B cell (primary cell): ENCODE measurements at regions not wholly inside any gene's neighbourhood (a gene's known extent, or its start where the extent isn't known, plus 50 kb on each side); places are given as distances from the start of the nearest gene placed in this dataset.

ENCODE experiments used
- EZH2 ChIP-seq: IDR thresholded peaks from 2 replicates; pipeline ENCODE4 v1.6.1; 2012; ENCODE audit warnings: borderline replicate concordance, low read depth, mild to moderate bottlenecking, moderate library complexity, low read length; ENCODE audit not compliant: insufficient read depth, poor library complexity, severe bottlenecking
- TF ChIP-seq, protein P1 (sequence below): fragments of 200-600 bp; IDR thresholded peaks from one replicate; pipeline ENCODE4 v1.8.0; 2022; ENCODE audit warnings: antibody characterized with exemption, mild to moderate bottlenecking

DNA sequence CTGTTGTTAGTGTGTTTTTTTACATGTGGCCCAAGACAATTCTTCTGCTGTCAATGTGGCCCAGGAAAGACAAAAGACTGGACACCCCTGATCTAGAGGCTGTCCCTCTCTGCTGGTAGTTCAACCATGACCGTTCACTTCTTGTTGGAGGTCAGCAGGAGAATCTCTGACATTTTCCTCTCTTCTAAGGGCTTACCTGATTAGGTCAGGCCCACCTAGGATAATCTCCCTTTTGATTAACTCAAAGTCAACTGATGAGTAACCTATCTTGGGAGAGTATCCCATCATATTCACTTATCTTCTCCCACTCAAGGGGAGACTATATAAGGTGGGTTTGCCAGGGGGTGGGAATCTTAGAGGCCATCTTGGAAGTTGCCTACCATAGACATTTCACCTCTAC lies 135.2 kb downstream of the BUB3 start:
- TF ChIP-seq, protein P1, sequence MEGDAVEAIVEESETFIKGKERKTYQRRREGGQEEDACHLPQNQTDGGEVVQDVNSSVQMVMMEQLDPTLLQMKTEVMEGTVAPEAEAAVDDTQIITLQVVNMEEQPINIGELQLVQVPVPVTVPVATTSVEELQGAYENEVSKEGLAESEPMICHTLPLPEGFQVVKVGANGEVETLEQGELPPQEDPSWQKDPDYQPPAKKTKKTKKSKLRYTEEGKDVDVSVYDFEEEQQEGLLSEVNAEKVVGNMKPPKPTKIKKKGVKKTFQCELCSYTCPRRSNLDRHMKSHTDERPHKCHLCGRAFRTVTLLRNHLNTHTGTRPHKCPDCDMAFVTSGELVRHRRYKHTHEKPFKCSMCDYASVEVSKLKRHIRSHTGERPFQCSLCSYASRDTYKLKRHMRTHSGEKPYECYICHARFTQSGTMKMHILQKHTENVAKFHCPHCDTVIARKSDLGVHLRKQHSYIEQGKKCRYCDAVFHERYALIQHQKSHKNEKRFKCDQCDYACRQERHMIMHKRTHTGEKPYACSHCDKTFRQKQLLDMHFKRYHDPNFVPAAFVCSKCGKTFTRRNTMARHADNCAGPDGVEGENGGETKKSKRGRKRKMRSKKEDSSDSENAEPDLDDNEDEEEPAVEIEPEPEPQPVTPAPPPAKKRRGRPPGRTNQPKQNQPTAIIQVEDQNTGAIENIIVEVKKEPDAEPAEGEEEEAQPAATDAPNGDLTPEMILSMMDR, result no peak
- no peak for TF ChIP-seq EZH2
